ENCODE measurements at regions not wholly inside any gene's neighbourhood (a gene's known extent, or its start where the extent isn't known, plus 50 kb on each side); places are given as distances from the start of the nearest gene placed in this dataset.

DNA sequence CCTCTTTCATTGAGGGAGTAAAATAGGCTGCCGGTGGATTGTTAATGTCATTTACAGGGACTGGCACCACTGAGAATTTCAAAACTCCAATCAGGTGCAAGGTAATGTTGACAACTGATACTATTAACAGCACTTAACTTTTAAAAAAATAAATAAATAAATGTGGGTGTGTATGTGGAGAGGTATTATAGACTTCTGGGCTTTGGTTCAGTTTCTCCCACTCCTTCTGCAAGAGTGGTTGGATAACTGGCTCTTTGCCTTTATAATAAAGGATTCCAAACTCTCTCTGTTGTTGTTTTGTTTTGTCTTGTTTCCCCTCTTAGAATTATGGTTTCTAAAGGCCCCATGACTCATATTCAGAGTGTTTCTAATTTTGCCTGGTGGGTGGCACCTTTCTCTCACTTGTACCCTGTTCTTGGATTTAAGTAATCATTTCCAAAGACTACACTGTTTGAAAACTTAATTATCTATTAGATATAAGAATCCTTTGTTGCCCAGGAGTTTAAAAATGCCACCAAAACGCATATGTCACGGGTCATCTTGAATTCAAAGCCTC, 151.6 kb upstream of the ARID2 start:
- no peak overlapping the region for H3K27ac ChIP-seq
- TF ChIP-seq, protein P1, sequence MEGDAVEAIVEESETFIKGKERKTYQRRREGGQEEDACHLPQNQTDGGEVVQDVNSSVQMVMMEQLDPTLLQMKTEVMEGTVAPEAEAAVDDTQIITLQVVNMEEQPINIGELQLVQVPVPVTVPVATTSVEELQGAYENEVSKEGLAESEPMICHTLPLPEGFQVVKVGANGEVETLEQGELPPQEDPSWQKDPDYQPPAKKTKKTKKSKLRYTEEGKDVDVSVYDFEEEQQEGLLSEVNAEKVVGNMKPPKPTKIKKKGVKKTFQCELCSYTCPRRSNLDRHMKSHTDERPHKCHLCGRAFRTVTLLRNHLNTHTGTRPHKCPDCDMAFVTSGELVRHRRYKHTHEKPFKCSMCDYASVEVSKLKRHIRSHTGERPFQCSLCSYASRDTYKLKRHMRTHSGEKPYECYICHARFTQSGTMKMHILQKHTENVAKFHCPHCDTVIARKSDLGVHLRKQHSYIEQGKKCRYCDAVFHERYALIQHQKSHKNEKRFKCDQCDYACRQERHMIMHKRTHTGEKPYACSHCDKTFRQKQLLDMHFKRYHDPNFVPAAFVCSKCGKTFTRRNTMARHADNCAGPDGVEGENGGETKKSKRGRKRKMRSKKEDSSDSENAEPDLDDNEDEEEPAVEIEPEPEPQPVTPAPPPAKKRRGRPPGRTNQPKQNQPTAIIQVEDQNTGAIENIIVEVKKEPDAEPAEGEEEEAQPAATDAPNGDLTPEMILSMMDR (conservative IDR thresholded peaks at IDR 0.05): no peak
- no peak for TF ChIP-seq ZFX (IDR thresholded peaks at IDR 0.05)

DNA sequence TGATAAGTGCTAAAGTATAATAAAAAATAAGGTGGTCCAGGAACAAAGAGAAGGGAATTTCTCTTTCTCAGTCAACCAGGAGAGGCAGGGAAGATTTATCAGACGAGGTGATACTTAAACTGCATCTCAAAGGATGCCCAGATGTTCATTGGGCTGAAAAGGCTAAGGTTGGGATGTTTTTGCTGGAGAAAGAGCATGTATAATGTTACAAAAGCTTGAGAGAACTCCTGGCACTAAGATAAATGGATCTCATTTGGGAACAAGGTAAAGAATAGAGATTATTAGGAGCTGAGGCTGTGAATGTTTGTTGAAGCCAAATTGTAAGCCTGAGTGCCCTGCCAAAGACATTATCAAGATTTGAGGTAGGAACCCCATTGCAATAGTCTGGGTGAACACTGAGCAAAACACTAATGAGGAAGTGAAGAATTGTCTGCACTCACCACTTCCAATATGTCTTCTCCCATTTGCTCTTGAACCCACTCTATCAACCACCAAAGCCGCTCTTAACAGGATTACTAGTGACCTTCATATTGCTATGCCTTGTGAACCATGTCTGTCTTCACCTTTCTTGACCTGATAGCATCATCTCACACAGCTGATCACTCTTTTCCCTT, 149.0 kb upstream of the ARID2 start:
- no peak overlapping the region for H3K27ac ChIP-seq
- TF ChIP-seq, protein P1 (conservative IDR thresholded peaks at IDR 0.05): no peak
- no peak for TF ChIP-seq ZFX (IDR thresholded peaks at IDR 0.05)

DNA sequence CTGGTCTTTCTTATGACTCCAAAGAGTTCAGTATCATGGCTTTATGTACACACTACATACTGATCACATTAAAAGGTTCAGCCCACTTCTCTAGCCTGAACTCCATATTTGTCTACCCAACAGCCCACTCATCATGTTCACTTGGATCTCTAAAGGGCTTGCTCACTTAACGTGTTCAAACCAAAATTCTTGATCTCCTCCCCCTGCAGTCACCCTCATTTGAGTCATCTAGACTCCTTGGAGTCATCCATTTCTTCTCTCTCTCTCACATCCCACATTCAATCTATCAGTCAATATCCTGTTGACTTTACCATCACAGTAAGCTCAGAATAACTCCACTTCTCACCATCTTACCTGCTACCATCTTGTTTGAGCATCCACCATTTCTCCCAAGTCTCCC, 148.4 kb upstream of the ARID2 start:
- TF ChIP-seq, protein P1 (conservative IDR thresholded peaks at IDR 0.05): no peak
- TF ChIP-seq ZFX (IDR thresholded peaks at IDR 0.05): no peak
- H3K27ac ChIP-seq: no peak overlapping the region

DNA sequence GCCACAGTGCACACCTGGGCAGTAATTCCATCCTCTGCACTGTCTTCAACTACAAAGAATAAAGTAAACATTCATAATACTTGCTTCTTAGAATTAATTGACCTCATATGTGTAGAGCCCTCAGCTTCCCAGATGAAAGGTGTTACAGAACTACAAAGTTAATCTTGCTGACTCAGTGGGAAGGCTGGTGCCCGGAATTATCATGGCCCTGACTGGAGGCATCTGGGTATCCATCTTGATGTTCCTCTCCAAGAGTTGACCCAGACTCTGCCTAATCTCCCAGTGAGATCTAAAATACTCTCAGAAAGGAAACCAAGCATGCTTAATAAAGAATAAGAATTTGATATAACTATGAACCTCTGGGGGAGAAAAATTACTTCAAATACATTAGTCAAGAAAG, 147.0 kb upstream of the ARID2 start:
- TF ChIP-seq ZFX (IDR thresholded peaks at IDR 0.05): no peak
- TF ChIP-seq, protein P1 (conservative IDR thresholded peaks at IDR 0.05): no peak

DNA sequence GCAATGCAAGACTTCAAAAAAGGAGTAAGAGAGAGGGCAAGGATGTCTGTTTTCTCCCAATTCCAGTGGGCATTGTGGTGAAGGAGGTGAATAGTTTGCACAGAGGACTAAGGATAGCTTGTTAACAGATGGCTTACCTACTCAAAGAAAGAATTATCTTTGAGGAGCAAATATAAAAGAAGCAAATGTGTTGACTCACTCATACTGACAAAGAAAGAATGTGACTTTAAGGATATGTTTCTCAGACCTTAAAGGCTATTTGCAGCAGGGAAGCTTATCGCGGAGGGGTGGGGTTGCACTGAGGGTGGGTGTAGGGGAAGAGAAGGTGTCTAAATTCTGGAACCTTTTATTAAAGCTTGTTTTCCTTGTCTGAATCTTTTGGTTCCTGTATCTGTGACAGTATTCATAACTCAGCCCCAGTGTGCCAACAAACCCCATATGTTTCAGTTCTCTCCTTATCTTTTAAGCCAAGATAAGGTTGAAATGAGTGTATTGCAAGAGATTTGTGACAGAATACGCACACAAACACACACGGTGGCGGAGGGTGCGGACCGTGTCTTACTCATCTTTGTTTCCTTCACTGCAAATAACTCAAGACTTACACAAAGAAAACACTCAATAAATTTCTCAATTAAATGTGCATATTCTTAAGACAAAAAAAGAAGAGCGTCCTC, 146.4 kb upstream of the ARID2 start:
- TF ChIP-seq ZFX (IDR thresholded peaks at IDR 0.05): no peak
- TF ChIP-seq, protein P1 (conservative IDR thresholded peaks at IDR 0.05): no peak
- H3K27ac ChIP-seq: no peak overlapping the region

More for the DNA sequence above, 147.0 kb upstream of the ARID2 start:
- no peak overlapping the region for H3K27ac ChIP-seq

DNA sequence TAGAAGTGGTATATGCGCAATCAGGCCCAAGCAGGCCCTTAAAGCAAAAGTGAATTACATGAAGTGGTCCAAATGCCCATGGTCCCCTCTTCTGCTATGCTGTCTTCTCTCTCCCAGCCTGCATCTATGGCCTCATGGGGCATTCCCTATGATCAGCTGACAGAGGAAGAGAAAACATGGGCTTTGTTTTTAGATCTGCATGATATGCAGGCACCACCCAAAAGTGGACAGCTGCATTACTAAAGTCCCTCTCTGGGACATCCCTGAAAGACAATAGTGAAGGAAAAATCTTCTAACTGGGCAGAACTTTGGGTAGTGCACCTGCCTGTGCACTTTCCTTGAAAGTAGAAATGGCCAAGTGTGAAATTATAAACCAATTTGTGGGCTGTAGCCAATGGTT, 145.2 kb upstream of the ARID2 start:
- TF ChIP-seq, protein P1 (conservative IDR thresholded peaks at IDR 0.05): no peak
- TF ChIP-seq ZFX (IDR thresholded peaks at IDR 0.05): no peak
- no peak overlapping the region for H3K27ac ChIP-seq

DNA sequence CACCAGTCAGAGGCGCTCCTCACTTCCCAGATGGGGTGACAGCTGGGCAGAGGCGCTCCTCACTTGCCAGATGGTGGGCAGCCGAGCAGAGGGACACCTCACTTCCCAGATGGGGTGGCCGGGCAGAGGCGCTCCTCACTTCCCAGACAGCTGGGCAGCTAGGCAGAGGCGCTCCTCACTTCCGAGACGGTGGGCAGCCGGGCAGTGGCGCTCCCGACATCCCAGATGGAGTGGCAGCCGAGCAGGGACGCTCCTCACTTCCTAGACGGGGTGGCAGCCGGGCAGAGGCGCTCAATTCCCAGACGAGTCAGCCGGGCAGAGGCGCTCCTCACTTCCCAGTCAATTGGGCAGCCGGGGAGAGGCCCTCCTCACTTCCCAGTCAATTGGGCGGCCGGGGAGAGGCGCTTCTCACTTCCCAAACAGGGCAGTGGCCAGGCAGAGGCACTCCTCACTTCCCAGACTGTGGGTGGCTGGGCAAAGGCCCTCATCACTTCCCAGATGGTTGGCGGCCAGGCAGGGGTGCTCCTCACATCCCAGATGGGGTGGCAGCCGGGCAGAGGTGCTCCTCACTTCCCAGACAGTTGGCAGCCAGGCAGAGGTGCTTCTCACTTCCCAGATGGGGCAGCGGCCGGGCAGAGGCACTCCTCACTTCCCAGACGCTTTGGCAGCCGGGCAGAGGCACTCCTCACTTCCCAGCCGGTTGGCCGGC, 143.8 kb upstream of the ARID2 start:
- H3K27ac ChIP-seq: no peak overlapping the region
- TF ChIP-seq, protein P1 (conservative IDR thresholded peaks at IDR 0.05): no peak
- TF ChIP-seq ZFX (IDR thresholded peaks at IDR 0.05): no peak
